Suprapubic skin (tissue), 4 donors: ENCODE measurements at regions not wholly inside any gene's neighbourhood (a gene's known extent, or its start where the extent isn't known, plus 50 kb on each side); places are given as distances from the start of the nearest gene placed in this dataset.

Experiments used
- DNase-seq, 2 donors: peaks; one replicate each; pipeline ENCODE4 v3.0.0-alpha.2; 2019; ENCODE audit warnings: low spot score in 2 of 2
- H3K27ac ChIP-seq: fragments of 200-600 bp; sonication (generic); one replicate; pipeline ENCODE4 v1.5.1; 2019
- H3K27me3 ChIP-seq: fragments of 200-600 bp; sonication (generic); one replicate; pipeline ENCODE4 v1.5.1; 2019
- H3K36me3 ChIP-seq: fragments of 200-600 bp; sonication (generic); one replicate; pipeline ENCODE4 v1.5.1; 2019
- H3K4me1 ChIP-seq: fragments of 200-600 bp; sonication (generic); one replicate; pipeline ENCODE4 v1.5.1; 2019
- H3K4me3 ChIP-seq: fragments of 200-600 bp; sonication (generic); one replicate; pipeline ENCODE4 v1.5.1; 2019; ENCODE audit warnings: mild to moderate bottlenecking
- H3K9me3 ChIP-seq: fragments of 200-600 bp; sonication (generic); one replicate; pipeline ENCODE4 v1.5.1; 2019
- EP300 ChIP-seq: sonication (generic); formaldehyde crosslinking; IDR thresholded peaks from one replicate; pipeline ENCODE4 v1.6.1; 2017; ENCODE audit warnings: antibody characterized with exemption
- POLR2A ChIP-seq, 2 donors: fragments of 450-650 bp; IDR thresholded peaks; one replicate each; pipeline ENCODE4 v1.6.1; 2017; ENCODE audit warnings: antibody characterized with exemption in 2 of 2, mild to moderate bottlenecking in 2 of 2, moderate library complexity in 2 of 2
- POLR2AphosphoS5 ChIP-seq, 3 donors: sonication (generic); formaldehyde crosslinking; IDR thresholded peaks; one replicate each; pipeline ENCODE4 v1.6.1; 2017; ENCODE audit warnings: antibody characterized with exemption in 3 of 3
- WGBS: methylation state at CpG from one replicate; pipeline ENCODE4 v1.1.5; 2018; 5-methylcytosine and 5-hydroxymethylcytosine counted together
- TF ChIP-seq, protein P1 (sequence below), 2 donors: fragments of 200-600 bp in 1 of 2; fragments of 450-650 bp in 1 of 2; sonication (generic) in 1 of 2; IDR thresholded peaks; one replicate each; pipeline ENCODE4 v1.5.1; 2016 to 2019; ENCODE audit warnings: antibody characterized with exemption in 2 of 2, mild to moderate bottlenecking in 1 of 2, moderate library complexity in 1 of 2

DNA sequence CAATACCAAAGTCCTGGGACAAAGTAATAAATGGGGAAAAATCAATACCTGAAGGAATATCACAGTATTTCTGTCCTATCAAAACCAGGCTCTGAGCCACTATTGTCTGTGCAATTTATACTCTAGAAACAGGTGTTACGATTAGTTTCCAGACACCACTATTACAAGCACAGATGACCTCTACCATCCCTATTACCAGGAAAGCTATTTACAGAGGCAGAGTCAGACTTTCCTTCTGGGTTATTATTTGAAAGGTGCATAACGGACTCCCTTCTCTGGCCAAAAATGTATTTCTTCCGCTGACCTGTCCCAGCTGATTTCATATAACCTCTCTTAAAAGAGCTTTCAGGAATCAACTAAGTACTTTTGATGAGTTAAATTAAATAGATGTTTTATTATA is 154.6 kb upstream of the LRRC7 start:
- Histone ChIP-seq H3K4me1 (no peaks in the 10 kb centered on the region), H3K36me3 (no peaks in the 10 kb centered on the region), H3K27me3 (no peaks in the 10 kb centered on the region), H3K9me3 (no peaks in the 10 kb centered on the region), H3K4me3 (no peak overlapping the region), H3K27ac (no peak overlapping the region)
- WGBS = 64% methylated on average over 3 of the region's 3 CpGs
- DNase-seq = no peak
- no peak for TF ChIP-seq POLR2AphosphoS5 (IDR thresholded peaks at IDR 0.05)
- TF ChIP-seq EP300 = no peak
- no peak for TF ChIP-seq POLR2A (IDR thresholded peaks at IDR 0.05)
- TF ChIP-seq, protein P1, sequence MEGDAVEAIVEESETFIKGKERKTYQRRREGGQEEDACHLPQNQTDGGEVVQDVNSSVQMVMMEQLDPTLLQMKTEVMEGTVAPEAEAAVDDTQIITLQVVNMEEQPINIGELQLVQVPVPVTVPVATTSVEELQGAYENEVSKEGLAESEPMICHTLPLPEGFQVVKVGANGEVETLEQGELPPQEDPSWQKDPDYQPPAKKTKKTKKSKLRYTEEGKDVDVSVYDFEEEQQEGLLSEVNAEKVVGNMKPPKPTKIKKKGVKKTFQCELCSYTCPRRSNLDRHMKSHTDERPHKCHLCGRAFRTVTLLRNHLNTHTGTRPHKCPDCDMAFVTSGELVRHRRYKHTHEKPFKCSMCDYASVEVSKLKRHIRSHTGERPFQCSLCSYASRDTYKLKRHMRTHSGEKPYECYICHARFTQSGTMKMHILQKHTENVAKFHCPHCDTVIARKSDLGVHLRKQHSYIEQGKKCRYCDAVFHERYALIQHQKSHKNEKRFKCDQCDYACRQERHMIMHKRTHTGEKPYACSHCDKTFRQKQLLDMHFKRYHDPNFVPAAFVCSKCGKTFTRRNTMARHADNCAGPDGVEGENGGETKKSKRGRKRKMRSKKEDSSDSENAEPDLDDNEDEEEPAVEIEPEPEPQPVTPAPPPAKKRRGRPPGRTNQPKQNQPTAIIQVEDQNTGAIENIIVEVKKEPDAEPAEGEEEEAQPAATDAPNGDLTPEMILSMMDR (IDR thresholded peaks at IDR 0.05) = no peak

DNA sequence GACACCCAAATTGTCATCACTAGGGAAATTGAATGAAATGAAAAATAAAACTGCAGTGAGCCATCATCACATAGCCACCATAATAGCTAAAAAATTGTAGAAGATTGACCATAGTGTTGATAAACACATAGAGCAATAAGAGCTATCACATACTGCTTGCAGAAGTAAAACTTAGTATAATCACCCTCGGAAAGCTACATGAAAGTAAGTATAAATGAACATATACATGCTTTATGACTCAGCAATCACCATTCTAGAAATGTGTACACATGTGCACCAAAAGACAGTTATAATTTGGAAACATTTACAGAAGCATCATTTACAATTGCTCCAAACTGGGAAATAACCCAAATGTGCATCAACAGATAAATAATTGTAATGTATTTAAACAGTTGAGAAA is 153.1 kb upstream of the LRRC7 start:
- no peak overlapping the region for H3K4me3 ChIP-seq
- H3K27ac ChIP-seq = no peak overlapping the region
- no peaks in the 10 kb centered on the region for H3K4me1 ChIP-seq
- H3K9me3 ChIP-seq = no peaks in the 10 kb centered on the region
- no peaks in the 10 kb centered on the region for H3K27me3 ChIP-seq
- 92% methylated on average over 1 of the region's 1 CpG for WGBS
- TF ChIP-seq POLR2A (IDR thresholded peaks at IDR 0.05) (no peak), POLR2AphosphoS5 (IDR thresholded peaks at IDR 0.05) (no peak), EP300 (no peak)
- TF ChIP-seq, protein P1 (IDR thresholded peaks at IDR 0.05) = no peak
- no peak for DNase-seq
- H3K36me3 ChIP-seq = no peaks in the 10 kb centered on the region

DNA sequence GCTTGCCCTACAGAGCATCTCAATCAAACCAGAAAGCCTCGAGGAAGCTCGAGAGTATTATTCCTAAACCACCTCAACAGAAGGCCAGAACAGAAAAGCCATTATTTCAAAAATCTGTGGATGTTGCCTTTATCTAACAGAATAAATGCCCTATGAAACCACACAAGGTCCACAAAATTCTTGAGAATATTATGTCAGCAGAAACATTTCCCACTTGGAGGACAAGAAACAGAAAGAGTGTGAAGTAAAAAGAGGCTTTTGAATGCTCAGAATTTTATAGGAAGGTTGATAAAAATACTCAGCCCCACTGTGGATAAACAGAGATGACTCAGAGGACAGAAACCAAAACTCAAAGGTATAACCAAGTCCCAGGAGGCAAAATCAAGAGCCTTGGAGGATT is 146.4 kb upstream of the LRRC7 start:
- Histone ChIP-seq H3K36me3 (no peaks in the 10 kb centered on the region), H3K4me1 (no peaks in the 10 kb centered on the region), H3K9me3 (no peaks in the 10 kb centered on the region), H3K4me3 (no peak overlapping the region), H3K27me3 (no peaks in the 10 kb centered on the region), H3K27ac (no peak overlapping the region)
- 90% methylated on average over 2 of the region's 2 CpGs for WGBS
- no peak for DNase-seq
- no peak for TF ChIP-seq POLR2AphosphoS5 (IDR thresholded peaks at IDR 0.05)
- TF ChIP-seq POLR2A (IDR thresholded peaks at IDR 0.05) = no peak
- TF ChIP-seq, protein P1 (IDR thresholded peaks at IDR 0.05) = no peak
- no peak for TF ChIP-seq EP300

DNA sequence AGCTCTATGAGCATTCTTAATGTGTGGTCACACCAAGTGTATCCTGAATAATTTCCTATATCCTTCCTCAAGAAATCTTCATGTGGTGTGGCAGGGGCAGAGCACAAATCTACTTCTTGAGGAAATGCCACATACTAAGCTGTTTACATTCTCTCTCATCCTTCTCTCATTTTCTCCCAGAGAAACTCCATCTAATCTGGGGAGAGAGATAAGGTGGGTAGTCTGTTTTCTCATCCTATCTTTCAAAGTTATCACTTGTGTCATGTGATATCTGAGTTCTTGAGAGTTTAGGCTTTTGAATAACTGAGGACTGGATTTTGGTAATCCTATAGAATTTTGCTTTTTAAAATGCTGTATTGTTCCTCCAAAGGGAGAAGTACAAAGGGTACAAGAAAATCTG is 141.9 kb upstream of the LRRC7 start:
- Histone ChIP-seq H3K27me3 (no peaks in the 10 kb centered on the region), H3K9me3 (no peaks in the 10 kb centered on the region), H3K4me1 (no peaks in the 10 kb centered on the region), H3K36me3 (no peaks in the 10 kb centered on the region), H3K4me3 (no peak overlapping the region), H3K27ac (no peak overlapping the region)
- DNase-seq = no peak
- TF ChIP-seq POLR2AphosphoS5 (IDR thresholded peaks at IDR 0.05) (no peak), EP300 (no peak), POLR2A (IDR thresholded peaks at IDR 0.05) (no peak)
- TF ChIP-seq, protein P1 (IDR thresholded peaks at IDR 0.05) = no peak

DNA sequence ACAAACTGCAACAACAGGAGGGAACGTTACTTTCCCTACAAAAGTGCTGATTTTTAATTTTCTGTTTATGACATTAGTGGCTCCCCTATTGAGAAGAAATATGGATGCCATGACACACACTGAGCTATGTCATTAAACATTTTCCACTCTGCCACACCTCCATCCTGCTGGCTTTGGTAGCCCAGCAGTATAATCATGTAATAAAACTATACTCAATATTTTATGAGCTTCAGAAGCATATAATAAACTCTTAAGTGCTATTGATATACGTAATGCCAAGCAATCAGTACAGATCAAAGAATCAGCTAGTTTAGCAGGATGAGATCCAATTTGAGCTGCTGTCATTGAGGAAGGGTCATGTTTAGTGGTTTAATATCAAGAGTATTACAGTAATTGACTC is 141.3 kb upstream of the LRRC7 start:
- WGBS = 77% methylated on average over 2 of the region's 2 CpGs

More for the DNA sequence above, 141.3 kb upstream of the LRRC7 start:
- Histone ChIP-seq H3K4me3 (no peak overlapping the region), H3K4me1 (no peaks in the 10 kb centered on the region), H3K36me3 (no peaks in the 10 kb centered on the region), H3K27me3 (no peaks in the 10 kb centered on the region), H3K27ac (no peak overlapping the region), H3K9me3 (no peaks in the 10 kb centered on the region)
- no peak for DNase-seq
- TF ChIP-seq POLR2A (IDR thresholded peaks at IDR 0.05) (no peak), POLR2AphosphoS5 (IDR thresholded peaks at IDR 0.05) (no peak), EP300 (no peak)
- TF ChIP-seq, protein P1 (IDR thresholded peaks at IDR 0.05) = no peak
